WERI-Rb-1 (cell line): ENCODE measurements at regions not wholly inside any gene's neighbourhood (a gene's known extent, or its start where the extent isn't known, plus 50 kb on each side); places are given as distances from the start of the nearest gene placed in this dataset.
"Not testable (repeated sequence)": the region's sequence is repeated elsewhere in the genome, so short reads cannot be mapped to it uniquely, and the experiment has no call there.

ENCODE experiments used
- DNase-seq: peaks from one replicate; pipeline ENCODE4 v3.0.0-alpha.2; 2020
- H3K27ac ChIP-seq: fragments of 250-450 bp; sonication (Bioruptor Pico); 2 replicates; pipeline ENCODE4 v1.5.1; 2020; ENCODE audit warnings: mild to moderate bottlenecking, moderate library complexity
- H3K27me3 ChIP-seq: fragments of 250-450 bp; sonication (Bioruptor Pico); 2 replicates; pipeline ENCODE4 v1.5.1; 2021; ENCODE audit warnings: mild to moderate bottlenecking, low read depth, moderate library complexity; ENCODE audit not compliant: insufficient read depth, severe bottlenecking
- H3K36me3 ChIP-seq: fragments of 250-450 bp; sonication (Bioruptor Pico); 2 replicates; pipeline ENCODE4 v1.5.1; 2020; ENCODE audit warnings: mild to moderate bottlenecking, moderate library complexity
- H3K4me3 ChIP-seq: 2 replicates; pipeline ENCODE4 v1.5.1; 2011; ENCODE audit warnings: low read depth, mild to moderate bottlenecking, control low read depth, low read length
- H3K9me3 ChIP-seq: fragments of 250-450 bp; sonication (Bioruptor Pico); 2 replicates; pipeline ENCODE4 v1.5.1; 2021; ENCODE audit warnings: mild to moderate bottlenecking, moderate library complexity; ENCODE audit not compliant: severe bottlenecking
- CTCF ChIP-seq: IDR thresholded peaks from 2 replicates; pipeline ENCODE4 v1.5.1; 2011; ENCODE audit warnings: low read depth, mild to moderate bottlenecking, control low read depth, inconsistent platforms, low read length

DNA sequence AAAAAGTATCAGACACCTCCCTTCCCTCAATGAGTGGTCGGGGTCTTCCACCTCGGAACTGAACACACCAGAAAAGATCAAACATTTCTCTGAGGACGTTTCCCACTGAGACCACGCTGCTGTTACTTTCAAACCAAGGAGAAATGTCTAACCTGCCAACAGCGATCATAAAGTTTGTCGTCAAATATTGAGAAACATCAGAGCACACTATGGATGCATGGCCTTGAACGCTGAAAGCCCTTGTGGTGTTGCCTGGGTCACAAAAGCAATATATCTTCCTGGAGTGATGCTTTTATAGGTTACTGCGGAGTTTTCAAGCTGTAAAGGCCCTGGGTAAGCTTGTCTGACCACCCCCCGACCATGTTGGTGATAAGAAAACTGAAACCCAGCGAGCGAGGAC is 70.2 kb upstream of the ID2 start:
- no peak for DNase-seq
- no peak for TF ChIP-seq CTCF
- Histone ChIP-seq H3K36me3 (no peaks in the 10 kb centered on the region), H3K9me3 (peaks cover 4% of the 10 kb centered on the region), H3K27me3 (no peaks in the 10 kb centered on the region), H3K27ac (no peak overlapping the region), H3K4me3 (no peak overlapping the region)

GRCh38 chr2:8612734-8613179 is 69.1 kb upstream of the ID2 start:
- no peak overlapping the region for H3K27ac ChIP-seq
- H3K9me3 ChIP-seq = peaks cover 4% of the 10 kb centered on the region
- H3K36me3 ChIP-seq = no peaks in the 10 kb centered on the region
- no peaks in the 10 kb centered on the region for H3K27me3 ChIP-seq
- no peak for DNase-seq
- TF ChIP-seq CTCF = no peak
- H3K4me3 ChIP-seq = no peak overlapping the region

- not testable (repeated sequence) for H3K36me3 ChIP-seq, H3K9me3 ChIP-seq, DNase-seq, H3K27ac ChIP-seq, H3K27me3 ChIP-seq, H3K4me3 ChIP-seq
Measured at GRCh38 chr2:8613207-8613999, 68.5 kb upstream of the ID2 start.

- H3K4me3 ChIP-seq = no peak overlapping the region
Measured at GRCh38 chr2:8614646-8615045, 67.2 kb upstream of the ID2 start.

GRCh38 chr2:8615252-8615575 is 66.6 kb upstream of the ID2 start:
- Histone ChIP-seq H3K36me3 (no peaks in the 10 kb centered on the region), H3K27me3 (no peaks in the 10 kb centered on the region), H3K9me3 (peaks cover 4% of the 10 kb centered on the region), H3K4me3 (no peak overlapping the region), H3K27ac (no peak overlapping the region)
- no peak for TF ChIP-seq CTCF
- no peak for DNase-seq

More at GRCh38 chr2:8614646-8615045, 67.2 kb upstream of the ID2 start:
- Histone ChIP-seq H3K36me3 (no peaks in the 10 kb centered on the region), H3K27me3 (no peaks in the 10 kb centered on the region), H3K9me3 (peaks cover 4% of the 10 kb centered on the region), H3K27ac (no peak overlapping the region)
- TF ChIP-seq CTCF = no peak
- no peak for DNase-seq

- Histone ChIP-seq H3K36me3 (no peaks in the 10 kb centered on the region), H3K4me3 (no peak overlapping the region), H3K27me3 (no peaks in the 10 kb centered on the region), H3K27ac (no peak overlapping the region), H3K9me3 (peaks cover 4% of the 10 kb centered on the region)
- DNase-seq = no peak
- TF ChIP-seq CTCF = no peak
Measured at GRCh38 chr2:8615576-8616281, 66.1 kb upstream of the ID2 start.
